SH-SY5Y (cell line): ENCODE measurements at regions not wholly inside any gene's neighbourhood (a gene's known extent, or its start where the extent isn't known, plus 50 kb on each side); places are given as distances from the start of the nearest gene placed in this dataset.

Source experiments
- GATA2 ChIP-seq: IDR thresholded peaks from 2 replicates; pipeline ENCODE4 v1.6.1; 2011; ENCODE audit warnings: mild to moderate bottlenecking, low read depth, low read length
- GATA3 ChIP-seq: IDR thresholded peaks from 2 replicates; pipeline ENCODE4 v1.6.1; 2011; ENCODE audit warnings: low read depth, mild to moderate bottlenecking, low read length, moderate library complexity

GRCh38 chr6:141808662-141809061 lies 324.1 kb upstream of the GJE1 start:
- TF ChIP-seq GATA3 = no peak
- TF ChIP-seq GATA2 = no peak
